HG03045 (cell line): ENCODE measurements at regions not wholly inside any gene's neighbourhood (a gene's known extent, or its start where the extent isn't known, plus 50 kb on each side); places are given as distances from the start of the nearest gene placed in this dataset.

ENCODE experiments used
- ATAC-seq: cut with Tn5 transposase; IDR thresholded peaks from one replicate; pipeline ENCODE4 v1.9.1; 2021; ENCODE audit warnings: mild to moderate bottlenecking, moderate library complexity; ENCODE audit not compliant: unreplicated experiment

- no peak for ATAC-seq
These were observed 207.9 kb upstream of the LYPLAL1 start for GRCh38 chr1:218965821-218966220.

DNA sequence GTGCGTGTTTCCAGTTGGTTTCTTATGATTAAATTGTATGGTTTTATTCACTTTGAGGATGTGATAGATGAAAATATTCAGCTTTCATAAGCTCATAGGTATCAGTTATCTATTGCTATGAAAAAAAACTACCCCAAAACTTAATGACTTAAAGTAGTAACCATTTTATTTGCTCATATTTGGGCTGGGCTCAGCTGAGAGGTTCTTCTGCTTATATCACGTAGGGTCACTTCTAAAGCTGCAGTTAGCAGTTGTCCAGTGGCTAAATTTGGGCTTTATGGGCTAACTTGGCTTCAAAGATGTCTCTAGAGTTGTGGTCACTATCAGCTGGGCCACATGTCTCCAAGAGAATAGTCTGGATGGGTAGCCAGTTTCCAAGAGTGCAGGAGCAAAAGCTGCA is 206.4 kb upstream of the LYPLAL1 start:
- ATAC-seq, result no peak

- ATAC-seq, result no peak
These were observed 205.8 kb upstream of the LYPLAL1 start for GRCh38 chr1:218967836-218968235.

DNA sequence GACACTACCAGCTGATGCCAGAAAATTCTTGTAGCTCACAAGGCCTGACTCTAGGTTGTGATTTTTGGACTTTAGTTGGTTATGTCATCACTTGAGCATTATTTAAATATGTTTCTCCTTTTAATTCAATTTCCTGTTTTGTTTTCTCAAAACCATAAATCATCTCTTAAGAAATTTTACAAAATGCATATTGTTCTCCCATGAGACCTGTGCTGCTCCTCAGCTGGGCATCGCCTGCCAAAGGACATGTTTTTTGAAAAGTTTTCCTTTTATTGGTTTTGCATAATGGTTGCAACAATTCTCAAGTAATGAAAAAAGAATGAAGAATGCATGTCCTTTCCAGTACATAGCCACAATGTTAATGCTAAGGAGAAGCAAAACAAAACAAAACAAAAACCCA is 204.7 kb upstream of the LYPLAL1 start:
- ATAC-seq, result no peak

DNA sequence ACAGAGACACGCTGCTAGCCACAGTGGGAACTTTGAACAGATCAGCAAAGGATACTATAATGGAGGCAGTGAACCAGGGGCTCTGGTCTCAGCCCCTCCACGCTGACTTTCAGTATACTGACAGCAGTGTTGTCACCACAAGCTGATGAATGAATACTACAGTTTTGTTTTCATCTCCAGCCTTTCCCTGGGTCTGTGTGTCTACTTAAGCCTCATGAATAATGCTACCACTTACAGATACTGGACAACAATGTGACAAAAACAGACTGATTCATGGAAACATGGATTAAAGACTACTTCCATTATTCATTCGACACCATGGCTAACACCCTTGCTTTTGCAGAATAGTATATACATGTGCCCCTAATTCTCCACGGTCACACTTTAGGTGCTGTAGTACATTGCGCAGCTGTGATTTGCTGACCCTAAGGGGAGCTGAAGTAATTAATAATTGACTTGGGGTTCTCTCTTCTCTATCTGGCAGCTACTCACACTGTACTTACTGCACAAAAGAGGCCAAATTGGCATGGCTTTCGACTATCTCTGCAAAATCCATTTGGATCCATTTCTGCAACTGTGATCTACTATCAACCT is 203.2 kb upstream of the LYPLAL1 start:
- ATAC-seq, result no peak

GRCh38 chr1:218971156-218971555 is 202.5 kb upstream of the LYPLAL1 start:
- no peak for ATAC-seq

DNA sequence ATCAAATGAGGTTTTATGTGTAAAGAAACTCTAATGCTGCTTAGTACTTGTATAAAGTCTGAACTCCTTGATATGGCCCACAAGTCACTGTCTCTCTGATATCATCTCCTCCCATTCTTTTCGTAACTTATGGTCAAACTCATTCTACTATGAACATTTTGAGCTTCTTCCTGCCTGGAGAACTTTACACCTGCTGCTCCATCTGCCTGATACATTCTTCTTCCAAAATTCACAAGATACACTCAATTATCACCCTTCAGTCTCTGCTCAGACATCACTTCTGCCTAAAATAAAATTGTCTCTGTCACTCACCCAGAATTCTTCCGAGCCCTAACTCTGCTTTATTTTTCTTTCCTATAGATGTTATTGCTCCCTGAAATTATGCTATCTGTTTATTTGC is 192.8 kb upstream of the LYPLAL1 start:
- ATAC-seq, result no peak

- no peak for ATAC-seq
These were observed 191.2 kb upstream of the LYPLAL1 start for GRCh38 chr1:218982482-218982881.

- ATAC-seq, result no peak
These were observed 190.2 kb upstream of the LYPLAL1 start for GRCh38 chr1:218983433-218983832.

- no peak for ATAC-seq
These were observed 189.8 kb upstream of the LYPLAL1 start for GRCh38 chr1:218983848-218984247.

- no peak for ATAC-seq
These were observed 188.2 kb upstream of the LYPLAL1 start for GRCh38 chr1:218985424-218985984.

GRCh38 chr1:218986816-218987215 is 186.9 kb upstream of the LYPLAL1 start:
- ATAC-seq, result no peak

DNA sequence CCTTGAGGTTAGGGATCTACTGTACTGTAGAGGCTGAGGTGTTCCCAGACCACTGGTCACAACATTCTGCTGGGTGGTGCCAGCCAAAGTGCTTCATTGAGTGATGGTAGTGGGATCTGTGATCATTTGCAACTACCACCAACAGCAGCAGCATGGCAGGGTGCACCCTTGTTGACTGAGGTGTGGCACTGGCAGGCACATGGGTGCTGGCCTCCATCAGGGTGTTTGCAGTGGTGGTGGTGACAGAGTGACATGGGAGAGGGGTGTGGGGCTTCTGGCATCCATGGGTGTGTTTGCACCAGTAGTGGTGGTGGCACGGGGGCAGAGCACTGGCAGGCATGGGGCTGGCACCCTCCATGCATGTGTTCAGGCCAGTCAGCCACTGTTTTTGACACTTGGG is 183.7 kb upstream of the LYPLAL1 start:
- ATAC-seq, result no peak

DNA sequence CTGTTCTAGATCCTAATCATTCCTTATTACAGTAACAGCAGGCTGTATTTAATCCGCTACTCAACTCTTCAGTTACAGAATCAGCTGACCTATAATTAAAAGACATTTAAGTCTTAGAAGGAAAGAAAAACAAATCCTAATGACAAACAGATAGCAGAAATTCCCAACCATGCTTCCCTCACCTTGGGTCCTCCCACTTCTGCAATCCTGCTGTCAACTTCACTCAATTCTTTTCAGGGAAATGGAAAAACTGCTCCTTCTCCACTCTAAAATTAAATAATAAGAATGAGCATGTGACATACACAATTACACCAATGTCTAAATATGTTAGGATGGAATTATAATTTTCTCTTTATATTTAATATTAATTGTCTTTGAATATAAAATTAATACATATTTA is 182.6 kb upstream of the LYPLAL1 start:
- ATAC-seq, result no peak

- ATAC-seq, result no peak
These were observed 179.1 kb upstream of the LYPLAL1 start for GRCh38 chr1:218994615-218995014.

DNA sequence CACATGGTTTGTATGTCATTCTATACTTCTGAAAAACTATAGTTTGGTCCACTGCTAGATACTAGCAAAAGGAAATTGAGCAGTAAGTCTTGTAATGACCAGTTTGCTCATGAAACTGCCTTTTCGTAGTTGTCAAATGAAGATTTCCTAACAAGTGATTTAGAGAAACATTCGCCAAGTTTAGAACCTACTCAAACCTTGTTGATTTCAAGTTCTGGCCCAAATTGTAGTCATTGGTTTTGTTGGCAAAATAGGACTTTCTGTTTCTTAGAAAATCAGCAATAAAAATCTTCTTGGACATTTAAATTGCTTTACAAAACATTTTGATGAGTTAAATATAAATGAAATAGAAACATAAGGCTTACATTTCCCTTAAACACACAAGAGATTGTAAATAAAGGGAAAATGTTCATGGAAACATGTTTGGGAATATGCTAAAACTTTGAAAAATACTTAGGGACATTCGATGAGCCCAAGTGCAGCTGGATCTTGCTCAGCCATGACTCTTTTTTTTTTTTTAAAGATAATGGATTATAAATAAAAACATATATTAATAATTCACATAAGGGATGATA is 178.5 kb upstream of the LYPLAL1 start:
- ATAC-seq, result no peak

- no peak for ATAC-seq
These were observed 177.3 kb upstream of the LYPLAL1 start for GRCh38 chr1:218996362-218996761.

DNA sequence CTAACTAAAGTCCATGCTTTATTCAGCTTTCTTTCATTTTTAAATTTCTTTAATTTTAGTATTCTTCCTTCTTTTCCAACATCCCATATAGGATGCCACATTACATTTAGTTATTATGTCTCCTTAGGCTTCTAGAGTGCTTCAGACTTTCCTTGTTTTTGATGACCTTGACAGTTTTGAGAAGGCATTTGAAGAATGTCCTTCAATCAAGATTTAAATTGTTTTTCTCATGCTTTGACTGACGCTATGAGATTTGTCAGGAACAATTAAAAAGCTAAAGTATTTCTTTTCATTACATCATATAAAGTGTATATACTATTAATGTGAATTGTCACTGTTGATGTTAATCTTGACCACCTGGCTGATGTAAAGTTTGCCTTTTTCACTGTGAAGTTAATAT is 173.7 kb upstream of the LYPLAL1 start:
- no peak for ATAC-seq

DNA sequence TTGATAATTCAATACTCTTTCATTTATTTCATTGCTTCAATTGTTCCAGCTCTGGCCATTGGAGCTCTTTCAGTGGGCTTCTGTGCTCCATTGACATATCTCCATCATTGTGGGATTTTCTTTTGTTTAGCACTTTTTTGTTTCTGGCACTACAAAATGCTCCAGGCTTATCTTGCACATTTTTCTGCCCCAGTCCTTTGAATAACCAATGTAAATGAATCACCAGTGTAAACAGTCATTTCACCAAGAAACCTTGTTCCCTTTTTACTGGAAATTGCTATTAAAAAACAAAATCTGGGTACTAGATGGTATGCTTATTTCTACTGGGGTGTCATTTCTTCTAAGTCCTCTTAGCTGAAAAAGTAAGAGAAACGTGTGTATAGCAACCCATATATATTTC is 173.0 kb upstream of the LYPLAL1 start:
- ATAC-seq, result no peak

DNA sequence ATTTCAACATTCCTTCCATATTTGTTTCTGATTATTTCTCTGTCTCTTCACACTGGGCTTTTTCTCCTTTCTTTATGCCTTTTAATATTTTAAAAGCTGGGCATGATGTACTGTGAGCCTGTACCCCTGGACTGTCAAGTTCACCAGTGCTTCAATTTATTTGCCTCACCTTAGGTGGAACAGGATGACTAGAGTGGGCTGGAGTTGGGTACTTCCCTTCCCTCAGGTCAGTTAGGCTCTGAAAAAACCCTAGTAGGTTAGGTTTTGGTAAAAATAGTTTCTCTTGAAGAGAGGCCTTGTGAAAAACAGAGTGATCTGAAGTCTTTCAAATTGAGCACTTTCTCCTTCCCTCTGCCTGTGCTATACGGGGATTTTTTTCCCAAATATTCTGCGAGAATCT is 163.0 kb upstream of the LYPLAL1 start:
- no peak for ATAC-seq

DNA sequence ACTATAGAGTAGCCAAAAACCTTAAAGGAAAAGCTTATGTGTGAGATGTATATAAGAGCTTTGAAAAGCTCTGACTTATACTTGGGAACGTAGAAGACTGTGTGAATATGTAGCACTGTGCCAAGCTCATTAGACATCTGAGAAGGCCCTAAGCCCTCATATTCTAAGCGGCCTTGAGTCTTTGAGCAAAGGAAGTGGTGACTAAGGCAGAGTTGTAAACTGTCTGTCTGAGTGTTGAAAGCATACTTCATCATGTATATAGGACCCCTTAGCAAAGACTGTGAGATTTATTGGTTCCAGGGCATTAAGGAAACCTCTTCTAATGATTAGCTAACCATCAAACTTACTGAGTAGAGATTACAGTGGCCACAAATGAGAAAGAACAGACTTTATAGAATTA is 153.3 kb upstream of the LYPLAL1 start:
- ATAC-seq, result no peak

- no peak for ATAC-seq
These were observed 152.8 kb upstream of the LYPLAL1 start for GRCh38 chr1:219020846-219021245.

DNA sequence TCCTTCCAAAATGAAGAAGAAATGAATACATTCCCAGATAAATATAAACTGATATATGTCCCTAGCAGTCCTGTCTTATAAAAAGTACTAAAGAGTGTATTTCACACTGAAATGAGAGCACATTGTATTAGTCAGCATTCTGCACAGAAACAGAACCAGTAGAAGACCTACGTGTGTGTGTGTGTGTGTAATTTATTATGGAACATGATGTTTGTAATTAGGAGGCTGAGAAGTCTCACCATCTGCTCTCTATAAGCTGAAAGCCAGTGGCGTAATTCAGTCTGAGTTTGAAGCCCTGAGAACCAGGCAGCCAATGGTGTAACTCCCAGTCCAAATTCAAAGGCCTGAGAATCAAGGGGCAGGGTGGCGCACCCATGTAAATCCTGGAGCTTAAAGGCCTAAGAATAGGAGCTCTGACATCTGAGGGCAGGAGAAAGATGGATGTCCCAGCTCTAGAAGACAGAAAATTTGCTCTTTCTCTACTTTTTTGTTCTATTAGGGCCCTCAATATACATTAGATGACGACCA is 146.5 kb upstream of the LYPLAL1 start:
- no peak for ATAC-seq
